ENCODE measurements at regions not wholly inside any gene's neighbourhood (a gene's known extent, or its start where the extent isn't known, plus 50 kb on each side); places are given as distances from the start of the nearest gene placed in this dataset.

DNA sequence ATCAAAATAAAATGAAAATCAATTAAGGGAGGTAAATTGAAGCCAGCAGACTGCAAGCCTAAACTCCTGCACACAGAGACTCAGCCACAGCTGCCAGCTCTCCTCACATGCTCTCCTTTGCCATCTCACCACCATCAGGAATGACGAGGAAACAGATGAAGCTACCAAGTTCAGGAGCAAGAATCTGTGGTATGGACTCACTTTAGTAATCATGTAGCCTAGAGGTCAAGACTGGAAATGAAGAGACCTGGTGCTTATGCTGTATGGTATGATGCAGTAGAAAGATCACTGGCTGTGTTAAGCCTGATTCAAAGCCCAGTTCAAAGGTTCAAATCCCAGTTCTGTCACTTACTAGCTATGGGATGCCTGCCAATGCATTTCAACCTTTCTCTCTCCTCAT, 78.9 kb upstream of the CAMK1G start:
- no peak for DNase-seq

DNA sequence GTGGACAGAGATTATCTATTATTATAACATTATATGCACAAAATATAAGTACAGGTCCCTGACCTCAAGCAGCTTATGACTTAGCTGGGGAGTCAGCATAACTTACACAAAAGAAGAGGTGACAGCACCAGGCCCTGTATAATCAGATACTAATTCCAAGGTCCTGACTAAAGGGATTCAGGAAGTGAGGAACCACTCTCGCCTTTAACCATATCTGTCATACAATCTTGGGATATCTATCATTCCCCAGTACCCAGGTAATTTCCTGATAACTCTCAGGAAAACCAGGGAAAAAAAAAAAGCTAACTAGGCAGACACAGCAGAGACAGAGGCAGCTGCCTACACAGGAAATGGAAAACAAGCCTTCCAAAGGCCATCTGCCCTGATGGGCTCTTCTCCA, 78.5 kb upstream of the CAMK1G start:
- DNase-seq, result no peak

- no peak for DNase-seq
Measured at GRCh38 chr1:209506101-209506500, 77.4 kb upstream of the CAMK1G start.

DNA sequence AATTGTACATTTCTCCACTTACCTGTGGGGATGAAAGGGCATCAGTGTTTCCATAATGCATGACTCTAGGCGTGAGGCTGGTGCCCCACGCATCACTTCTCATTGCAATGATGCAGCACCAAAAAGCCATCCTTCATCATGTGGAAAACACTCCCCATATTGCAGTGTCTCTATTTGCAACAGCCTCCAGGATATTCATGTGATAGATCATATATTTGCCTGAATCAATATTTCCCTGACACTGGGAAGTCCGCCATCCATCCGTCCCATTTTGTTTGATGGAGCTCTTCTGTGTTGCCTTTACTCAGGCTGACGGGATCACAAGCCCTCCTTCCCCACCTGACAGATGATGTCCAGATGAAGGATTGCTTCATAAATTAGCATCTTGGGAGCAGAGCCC, 74.5 kb upstream of the CAMK1G start:
- no peak for DNase-seq

DNA sequence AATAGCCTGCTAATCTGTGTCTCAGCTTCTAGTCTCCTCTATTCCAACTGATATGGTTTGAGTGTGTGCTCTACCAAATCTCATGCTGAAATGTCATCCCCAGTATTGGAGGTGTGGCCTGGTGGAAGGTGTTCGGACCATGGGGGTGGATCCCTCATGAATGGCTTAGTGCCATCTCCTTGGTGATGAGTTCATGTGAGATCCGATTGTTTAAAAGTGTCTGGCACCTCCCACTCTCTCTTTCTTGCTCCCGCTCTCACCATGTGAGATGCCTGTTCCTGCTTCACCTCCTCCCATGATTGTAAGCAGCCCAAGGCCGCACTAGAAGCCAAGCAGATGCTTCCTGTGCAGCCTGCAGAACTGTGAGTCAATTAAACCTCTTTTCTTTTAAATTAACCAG, 73.5 kb upstream of the CAMK1G start:
- DNase-seq, result no peak

GRCh38 chr1:209511169-209511568, 72.3 kb upstream of the CAMK1G start:
- no peak for DNase-seq

DNA sequence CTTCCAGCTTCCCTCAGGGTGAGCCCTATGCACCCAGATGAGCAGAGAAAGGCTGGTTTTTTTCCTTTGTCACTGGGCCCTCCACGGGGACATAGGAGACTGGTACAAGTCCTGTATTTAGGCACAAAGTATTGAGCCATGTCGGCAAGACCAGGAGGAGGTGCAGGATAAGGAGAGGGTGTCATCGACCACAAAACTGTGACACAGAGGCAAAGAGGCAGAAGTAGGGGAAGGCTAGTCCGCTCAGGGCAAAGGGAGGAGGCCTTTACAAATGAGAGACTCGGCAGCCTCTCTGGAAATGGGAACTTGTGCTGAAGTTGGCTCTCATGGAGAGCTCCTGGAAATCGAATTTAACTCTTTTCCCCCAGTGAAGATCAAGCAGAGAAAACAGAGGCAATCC, 70.7 kb upstream of the CAMK1G start:
- no peak for DNase-seq

DNA sequence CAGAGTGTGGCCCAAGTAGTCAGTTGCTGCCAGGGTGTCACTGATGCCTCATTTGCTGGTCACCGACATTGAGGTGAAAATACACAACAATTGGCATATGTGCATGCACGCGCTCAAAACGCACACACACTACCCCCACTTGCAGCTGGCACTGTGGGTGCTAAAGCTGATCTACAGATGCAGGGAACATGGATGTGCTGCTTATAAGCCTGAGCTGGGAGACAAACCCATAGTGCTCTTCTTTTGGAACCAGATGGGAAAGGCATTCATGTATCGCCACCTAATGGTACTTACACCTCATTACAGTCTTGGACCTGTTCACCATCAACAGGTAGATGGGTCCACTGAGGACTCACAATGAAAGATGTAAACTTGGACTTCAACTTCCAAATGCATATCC, 70.3 kb upstream of the CAMK1G start:
- no peak for DNase-seq

GRCh38 chr1:209516771-209517680, 66.5 kb upstream of the CAMK1G start:
- DNase-seq, result no peak

GRCh38 chr1:209517681-209518050, 65.8 kb upstream of the CAMK1G start:
- no peak for DNase-seq

DNA sequence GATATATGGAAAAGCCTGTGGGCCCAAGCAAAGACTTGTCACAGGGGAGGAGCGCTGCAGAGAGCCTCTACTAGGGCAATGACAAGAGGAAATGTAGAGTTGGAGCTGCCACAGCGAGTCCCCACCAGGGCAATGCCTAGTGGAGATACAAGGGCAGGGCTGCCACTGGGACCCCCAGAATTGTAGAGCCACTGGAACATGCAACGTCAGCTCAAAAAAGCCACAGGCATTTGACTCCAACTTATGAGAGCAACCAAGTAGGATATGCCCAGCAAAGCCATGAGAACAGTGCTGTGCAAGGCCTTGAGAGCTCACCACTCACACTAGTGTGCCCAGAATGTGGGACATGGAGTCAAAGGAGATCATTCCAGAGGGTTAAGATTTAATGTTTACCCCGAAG, 63.7 kb upstream of the CAMK1G start:
- DNase-seq, result no peak

DNA sequence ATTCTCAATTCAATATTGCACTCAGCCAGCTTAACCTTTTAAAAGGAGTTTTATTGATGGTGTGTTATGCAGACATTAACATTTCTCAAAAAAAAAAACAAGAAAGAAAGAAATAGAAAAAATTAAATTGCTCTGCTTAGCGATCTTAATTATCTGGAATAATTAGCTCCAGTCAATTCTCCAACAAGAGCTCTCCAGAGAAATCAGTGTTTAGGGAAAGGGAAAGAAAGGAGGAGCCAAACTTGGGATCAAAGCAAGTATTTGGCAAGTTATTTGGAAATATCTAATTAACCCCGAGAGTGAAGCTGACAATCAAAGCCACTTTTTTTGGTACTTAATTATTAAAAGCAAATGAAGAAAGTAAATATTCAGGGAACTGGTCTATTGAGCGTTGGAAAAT, 60.7 kb upstream of the CAMK1G start:
- no peak for DNase-seq

GRCh38 chr1:209526137-209526536, 57.4 kb upstream of the CAMK1G start:
- DNase-seq, result no peak

DNA sequence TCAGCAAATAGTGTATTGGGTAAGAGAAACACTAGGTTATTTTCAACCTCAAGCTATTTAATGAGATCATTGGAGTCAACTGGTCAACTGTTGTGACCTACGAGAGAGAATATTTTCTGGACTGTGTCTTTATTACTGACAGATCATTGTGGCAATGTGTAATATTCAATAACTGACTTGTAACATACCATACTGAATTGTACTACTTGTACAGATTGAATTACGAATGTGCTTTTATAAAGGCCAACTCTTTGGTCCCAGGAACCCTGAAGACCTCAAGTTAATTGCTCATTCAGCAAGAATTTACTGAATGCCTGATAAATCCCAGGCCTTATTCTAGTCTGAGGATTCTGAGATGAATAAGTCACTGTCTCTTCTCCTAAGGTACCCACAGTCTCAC, 56.1 kb upstream of the CAMK1G start:
- no peak for DNase-seq

DNA sequence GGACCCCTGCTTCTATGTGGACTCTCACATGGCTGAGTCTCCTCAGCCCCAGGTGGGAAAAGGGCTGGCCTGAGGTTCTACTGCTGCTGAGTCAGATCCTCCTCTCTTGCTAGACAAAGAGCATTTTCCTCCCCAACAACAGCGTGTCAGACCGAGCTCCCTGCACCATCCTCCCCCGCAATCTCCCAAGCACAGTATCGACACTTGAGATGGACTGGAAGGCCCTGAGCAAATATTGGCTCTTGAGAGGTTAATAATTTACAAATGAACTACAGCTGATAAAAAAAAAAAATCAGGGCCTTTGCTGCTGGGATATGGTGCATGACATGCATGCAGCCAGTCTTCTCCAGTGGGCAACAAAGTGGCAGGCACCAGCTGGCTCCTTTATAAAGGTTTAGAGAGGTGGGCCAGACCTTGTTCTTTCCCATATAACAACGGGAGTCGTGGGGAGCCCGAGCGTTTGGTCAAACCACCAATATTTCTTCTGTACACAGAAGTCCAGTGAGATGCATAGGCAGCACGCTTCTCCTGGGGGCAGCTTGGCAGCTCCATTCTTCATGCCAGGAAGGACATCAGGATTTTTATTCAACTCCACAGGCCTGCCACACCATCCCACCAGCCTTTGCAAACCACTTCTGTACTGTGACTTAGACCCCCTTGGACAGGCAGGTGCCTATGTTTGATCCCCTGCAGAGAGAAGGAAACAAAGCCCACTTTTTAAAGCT, 55.4 kb upstream of the CAMK1G start:
- DNase-seq, result no peak

DNA sequence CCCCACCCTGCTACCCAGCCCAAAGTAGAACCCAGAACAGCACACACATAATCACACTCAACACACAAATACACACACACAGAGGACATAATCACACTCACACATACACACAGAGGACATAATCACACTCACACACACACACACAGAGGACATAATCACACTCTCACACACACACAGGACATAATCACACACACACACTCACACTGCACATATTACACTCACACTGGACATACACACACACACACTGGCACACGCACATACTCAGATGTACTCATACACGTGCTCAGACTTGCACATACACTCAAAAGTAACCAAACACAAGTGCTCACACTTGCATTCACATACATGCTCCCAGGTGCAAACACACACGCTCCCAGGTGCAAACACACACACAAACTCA, 54.3 kb upstream of the CAMK1G start:
- DNase-seq, result no peak

GRCh38 chr1:209531006-209531405, 52.5 kb upstream of the CAMK1G start:
- no peak for DNase-seq

GRCh38 chr1:209531549-209531948, 52.0 kb upstream of the CAMK1G start:
- no peak for DNase-seq

Measured in activated CD4-positive, alpha-beta T cell treated with anti-CD3 and anti-CD28 coated beads, Interleukin-2, amount 50 U/mL, for 48 hours (primary cell).